GM18511 (cell line): ENCODE measurements at regions not wholly inside any gene's neighbourhood (a gene's known extent, or its start where the extent isn't known, plus 50 kb on each side); places are given as distances from the start of the nearest gene placed in this dataset.

ENCODE experiments used
- ATAC-seq: cut with Tn5 transposase; IDR thresholded peaks from one replicate; pipeline ENCODE4 v1.9.1; 2021; ENCODE audit warnings: mild to moderate bottlenecking, moderate library complexity; ENCODE audit not compliant: unreplicated experiment

GRCh38 chr18:64275593-64276300 is 126.9 kb upstream of the LINC00305 start:
- no peak for ATAC-seq

DNA sequence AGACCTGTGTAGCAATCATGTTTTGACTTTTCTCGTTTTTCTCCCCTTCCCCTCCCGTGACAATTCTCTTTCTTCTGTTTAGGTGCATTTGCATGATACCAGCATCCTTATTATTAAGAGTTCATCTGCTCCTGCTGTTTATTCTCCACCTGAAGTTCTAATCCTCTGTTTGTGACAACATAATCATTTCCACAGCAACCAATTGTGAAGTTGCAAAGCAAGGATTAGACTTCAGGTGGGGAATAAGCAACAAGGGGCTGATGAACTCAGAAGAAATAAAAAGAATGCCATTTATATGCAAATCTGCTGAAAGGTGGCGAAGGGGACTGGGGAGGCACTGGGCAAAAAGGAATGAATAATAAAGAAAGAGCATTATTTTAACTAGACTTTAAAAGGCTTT is 124.8 kb upstream of the LINC00305 start:
- ATAC-seq, result no peak

- no peak for ATAC-seq
Measured at GRCh38 chr18:64271975-64272659, 123.2 kb upstream of the LINC00305 start.

- ATAC-seq, result no peak
Measured at GRCh38 chr18:64271246-64271645, 122.4 kb upstream of the LINC00305 start.

DNA sequence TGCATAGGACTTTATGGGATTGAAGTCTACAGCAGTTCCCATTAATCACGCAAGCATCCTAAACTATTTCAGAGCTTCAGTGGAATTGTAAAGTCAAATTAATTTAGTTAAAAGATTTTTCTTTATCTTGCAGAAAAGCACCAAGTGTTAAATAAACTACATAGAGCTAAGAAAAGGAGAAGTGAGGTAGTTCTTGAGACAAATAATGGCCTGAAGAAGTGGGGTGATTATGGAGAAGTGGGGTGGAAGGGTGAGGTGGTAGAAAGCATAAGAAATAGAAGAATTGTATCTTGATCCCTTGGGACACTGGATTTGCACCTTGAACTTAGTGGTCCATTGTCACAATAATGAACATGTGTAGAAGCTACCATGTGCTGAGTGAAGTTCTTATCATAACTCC is 121.7 kb upstream of the LINC00305 start:
- no peak for ATAC-seq

GRCh38 chr18:64270121-64270520 is 121.2 kb upstream of the LINC00305 start:
- no peak for ATAC-seq

- no peak for ATAC-seq
Measured at GRCh38 chr18:64264171-64264570, 115.3 kb upstream of the LINC00305 start.

- ATAC-seq, result no peak
Measured at GRCh38 chr18:64260810-64261209, 111.9 kb upstream of the LINC00305 start.

DNA sequence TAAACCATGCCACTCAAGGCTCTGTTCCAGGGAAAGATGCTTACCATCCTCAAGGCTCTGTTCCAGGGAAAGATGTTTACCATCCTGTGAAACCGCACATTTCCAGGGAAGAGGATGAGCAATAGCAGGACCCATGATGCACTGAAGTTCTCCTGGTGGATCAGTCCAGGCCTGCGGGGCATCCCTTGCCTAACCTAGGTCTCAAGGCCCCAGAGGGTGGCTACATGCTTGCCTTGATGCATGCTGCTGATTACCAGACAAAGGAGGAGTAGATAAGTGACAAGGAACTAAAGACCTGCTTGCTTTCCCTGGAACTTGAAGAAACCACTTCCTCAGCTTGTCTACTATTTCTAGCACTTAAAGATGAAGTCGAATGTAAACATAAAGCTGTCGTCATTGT is 111.0 kb upstream of the LINC00305 start:
- no peak for ATAC-seq

DNA sequence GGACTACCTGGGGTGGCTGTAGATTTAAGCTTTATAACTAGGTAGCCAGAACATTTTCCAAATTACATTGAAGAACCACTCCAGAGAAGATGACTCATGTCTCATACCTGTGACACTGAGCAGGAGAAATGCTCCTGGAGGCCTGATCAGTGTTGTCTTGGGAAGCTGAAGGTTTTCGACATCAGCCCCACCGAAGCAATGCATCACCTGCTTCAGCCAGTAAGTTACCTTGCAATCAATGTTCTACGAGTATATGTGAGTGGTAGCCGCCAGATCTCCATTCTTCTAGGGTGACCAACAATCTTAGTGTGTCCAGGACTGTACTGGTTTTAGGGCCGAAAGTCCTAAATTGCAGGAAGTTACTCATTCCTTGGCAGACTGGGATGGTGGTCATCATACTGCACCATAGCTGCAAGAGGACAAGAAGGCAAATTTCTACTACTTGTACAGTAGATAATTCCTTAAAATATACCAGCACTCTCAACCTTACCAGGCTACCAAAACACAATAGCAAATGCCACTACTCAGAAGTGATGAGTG is 109.3 kb upstream of the LINC00305 start:
- ATAC-seq, result no peak

DNA sequence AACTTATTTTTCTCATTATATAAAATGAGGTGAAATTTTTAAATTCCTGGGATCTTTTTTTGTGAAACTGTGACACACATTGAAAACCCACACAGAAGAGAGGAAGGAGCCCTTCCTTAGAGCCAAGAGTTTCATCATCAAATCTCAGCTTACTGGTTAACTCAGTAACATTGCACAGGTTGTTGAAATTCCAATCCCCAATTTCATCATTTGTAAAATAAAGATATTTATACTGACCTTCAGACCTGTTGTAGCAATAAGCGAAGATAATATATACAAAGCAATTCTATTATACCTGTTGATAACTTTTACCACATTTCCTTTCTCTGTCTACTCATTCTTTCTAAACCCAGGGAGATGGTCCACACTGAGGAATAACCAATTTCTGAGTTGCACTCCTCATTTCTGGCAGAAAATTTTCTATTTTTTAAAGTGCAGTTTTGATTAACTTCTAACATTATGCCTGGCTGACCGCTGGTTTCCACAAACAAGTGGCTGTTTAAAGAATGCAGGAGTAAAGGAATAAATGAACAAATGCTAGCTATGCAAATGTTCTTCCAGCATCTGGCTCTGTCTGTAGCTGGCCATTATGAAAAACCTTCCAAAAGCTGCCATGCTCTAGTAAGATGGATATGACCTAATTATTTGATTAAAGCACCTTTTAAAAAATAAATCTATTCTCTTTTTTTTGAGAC is 105.7 kb upstream of the LINC00305 start:
- ATAC-seq, result no peak

- no peak for ATAC-seq
Measured at GRCh38 chr18:64253873-64254272, 105.0 kb upstream of the LINC00305 start.

DNA sequence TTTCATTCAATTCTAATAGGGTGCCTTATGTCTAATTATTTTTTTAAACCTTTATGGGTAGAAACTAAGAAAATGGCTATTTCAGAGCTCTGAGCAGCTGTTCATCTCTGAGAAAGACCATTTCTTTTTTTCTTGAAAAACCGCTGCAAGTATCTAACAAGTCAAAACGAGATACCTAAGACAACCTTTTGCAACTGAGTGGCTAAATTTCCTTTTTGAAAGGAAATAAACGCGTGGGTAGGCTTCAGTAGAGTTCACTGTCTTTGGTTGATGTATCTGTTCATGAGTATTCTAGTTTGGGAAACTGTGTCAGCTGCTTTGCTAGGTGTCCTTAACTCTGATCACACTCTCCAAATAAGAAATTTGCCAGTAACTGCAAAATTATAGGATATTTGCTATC is 104.3 kb upstream of the LINC00305 start:
- no peak for ATAC-seq

GRCh38 chr18:64248836-64249235 is 99.9 kb upstream of the LINC00305 start:
- no peak for ATAC-seq

- no peak for ATAC-seq
Measured at GRCh38 chr18:64245126-64245861, 96.4 kb upstream of the LINC00305 start.

DNA sequence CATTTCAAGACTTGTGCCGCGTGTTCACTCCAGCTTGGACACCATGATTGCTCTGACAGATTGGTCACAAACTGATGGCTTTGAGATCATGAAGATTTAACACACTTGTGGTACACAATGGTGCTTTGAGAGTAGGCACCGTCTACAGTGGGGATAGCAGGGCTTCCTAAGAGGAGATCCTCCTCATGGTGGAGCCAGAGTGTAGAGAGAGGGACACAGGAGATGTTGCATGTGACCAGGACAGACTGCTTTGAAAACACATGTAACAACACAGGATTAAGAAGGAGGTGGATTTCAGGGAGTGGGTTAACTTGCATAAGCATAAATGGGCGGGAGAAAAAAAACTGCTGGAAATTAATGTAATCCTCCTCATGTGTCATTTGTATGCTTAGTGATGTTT is 95.7 kb upstream of the LINC00305 start:
- ATAC-seq, result no peak

GRCh38 chr18:64240316-64240715 is 91.4 kb upstream of the LINC00305 start:
- ATAC-seq, result no peak

DNA sequence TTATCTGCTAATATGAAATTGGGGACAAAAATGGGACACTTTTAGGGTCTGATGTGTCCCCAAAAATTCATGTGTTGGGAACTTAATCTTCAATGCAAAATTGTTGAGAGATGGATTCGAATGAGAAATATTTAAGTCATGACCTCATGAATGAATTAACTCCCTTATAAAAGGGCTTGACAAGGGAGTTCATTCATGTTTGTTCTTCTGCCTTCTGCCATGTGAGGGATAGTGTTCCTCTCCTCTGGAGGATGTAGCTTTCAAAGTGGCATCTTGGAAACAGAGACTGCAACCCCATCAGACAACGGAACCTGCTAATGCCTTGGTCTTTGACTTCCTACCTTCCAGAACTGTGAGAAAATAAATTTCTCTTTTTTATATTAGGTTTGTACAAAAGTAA is 89.2 kb upstream of the LINC00305 start:
- no peak for ATAC-seq

DNA sequence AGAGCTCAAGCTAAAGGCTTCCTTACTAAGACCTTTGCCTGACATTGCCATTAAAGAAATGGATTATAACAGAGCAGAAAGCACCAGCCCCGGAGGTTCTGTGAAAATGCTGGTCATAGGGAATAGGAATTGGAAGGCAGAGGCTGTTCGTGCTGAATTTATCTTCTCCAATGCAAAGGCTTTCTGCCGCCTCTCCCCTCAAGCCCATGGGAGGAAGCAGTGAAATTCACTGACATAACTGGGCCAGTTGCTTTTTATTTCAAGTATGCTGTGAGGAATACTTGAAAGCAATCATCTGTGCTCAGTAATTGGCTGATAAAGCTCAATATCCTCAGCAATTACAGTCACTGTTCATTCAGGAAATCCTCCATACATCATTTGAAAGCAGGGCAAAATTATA is 85.4 kb upstream of the LINC00305 start:
- no peak for ATAC-seq

DNA sequence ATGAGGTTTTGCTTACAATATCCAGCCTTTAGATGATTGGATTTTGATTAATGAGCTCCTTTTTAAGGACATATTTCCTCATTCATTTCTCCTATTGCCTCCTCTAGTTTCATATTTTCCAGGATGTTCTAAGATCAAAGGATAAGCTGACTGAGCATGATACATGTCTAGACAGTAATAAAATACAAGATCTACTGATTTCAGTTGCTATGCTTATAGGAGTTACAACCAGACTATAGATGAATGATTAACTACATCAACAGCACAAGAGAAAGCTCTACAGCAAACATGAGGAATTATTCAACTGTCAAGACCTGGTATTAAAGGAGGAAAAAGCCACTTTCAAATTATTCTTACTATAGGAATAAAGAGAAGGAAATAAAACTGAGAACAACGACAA is 85.0 kb upstream of the LINC00305 start:
- no peak for ATAC-seq

GRCh38 chr18:64220941-64221340 is 72.1 kb upstream of the LINC00305 start:
- ATAC-seq, result no peak
